GM12878 (cell line): ENCODE measurements at regions not wholly inside any gene's neighbourhood (a gene's known extent, or its start where the extent isn't known, plus 50 kb on each side); places are given as distances from the start of the nearest gene placed in this dataset.

Experiments
- ATAC-seq: fragments of 200-7000 bp; cut with Tn5 transposase; 3 replicates; pipeline ENCODE4 v1.9.1; 2020; ENCODE audit warnings: mild to moderate bottlenecking, moderate library complexity
- BruUV-seq: library from RNA; stranded (reverse); fragments of 400-500 nt; replicated peaks from 2 replicates; lab custom pipeline; 2021; lab: Mats Ljungman, UMichigan
- CTCF ChIA-PET: fragments of 300-600 bp; sonication (Branson Sonifier 250); formaldehyde crosslinking; extraction: SDS; loops from one replicate; lab custom pipeline; 2021; ENCODE audit warnings: inconsistent platforms; lab: Yijun Ruan, JAX
- POLR2A ChIA-PET: fragments of 350-600 bp; formaldehyde crosslinking; extraction: SDS; loops from one replicate; lab custom pipeline; 2021; ENCODE audit warnings: inconsistent platforms; lab: Charles Lee
- RAD21 ChIA-PET: fragments of 300-600 bp; sonication (Branson Sonifier 250); formaldehyde crosslinking; loops from one replicate; lab custom pipeline; 2023; ENCODE audit warnings: antibody characterized with exemption; ENCODE audit not compliant: unreplicated experiment; lab: Charles Lee
- SMC1A ChIA-PET: fragments of 300-600 bp; sonication (Branson Sonifier 250); formaldehyde crosslinking; loops from one replicate; lab custom pipeline; 2023; ENCODE audit not compliant: unreplicated experiment, uncharacterized antibody; lab: Charles Lee
- DNase-seq: peaks from one replicate; pipeline ENCODE4 v3.0.0-alpha.2; 2011; ENCODE audit warnings: low read depth, low spot score
- FAIRE-seq: peaks from 3 replicates; lab custom pipeline; 2011; peaks lifted over from hg19 to GRCh38; lab: Jason Lieb, UNC
- H2AFZ ChIP-seq: 2 replicates; pipeline ENCODE4 v1.6.0; 2011; ENCODE audit warnings: low read depth, low read length, control low read depth; ENCODE audit not compliant: control insufficient read depth
- H3K27ac ChIP-seq: 2 replicates; pipeline ENCODE4 v1.5.1; 2011; ENCODE audit warnings: control low read depth; ENCODE audit not compliant: control insufficient read depth, insufficient read depth
- H3K27me3 ChIP-seq, 2 experiments: replicated peaks in 1 of 2; 2 replicates each; pipeline versions ENCODE4 v1.6.0 to v1.6.1; 2011; ENCODE audit warnings: low read length in 1 of 2; ENCODE audit not compliant: control insufficient read depth in 2 of 2, insufficient read depth in 2 of 2
- H3K36me3 ChIP-seq, 2 experiments: 2 replicates each; pipeline ENCODE4 v1.5.1; 2011; ENCODE audit warnings: low read length in 1 of 2; ENCODE audit not compliant: control insufficient read depth in 2 of 2, insufficient read depth in 2 of 2
- H3K4me1 ChIP-seq: 2 replicates; pipeline ENCODE4 v1.6.1; 2011; ENCODE audit warnings: mild to moderate bottlenecking, low read length, moderate library complexity, mixed read lengths; ENCODE audit not compliant: control insufficient read depth, insufficient read depth
- H3K4me2 ChIP-seq: 2 replicates; pipeline ENCODE4 v1.6.0; 2011; ENCODE audit warnings: control low read depth; ENCODE audit not compliant: control insufficient read depth, insufficient read depth
- H3K4me3 ChIP-seq: fragments of 200-600 bp; sonication (generic); 2 replicates; pipeline ENCODE4 v1.5.1; 2016
- H3K79me2 ChIP-seq: 2 replicates; pipeline ENCODE4 v1.6.0; 2011; ENCODE audit warnings: low read length; ENCODE audit not compliant: control insufficient read depth, insufficient read depth
- H3K9ac ChIP-seq: 2 replicates; pipeline ENCODE4 v1.8.0; 2011; ENCODE audit warnings: low read length, control low read depth, mixed read lengths; ENCODE audit not compliant: control insufficient read depth, insufficient read depth
- H3K9me3 ChIP-seq: replicated peaks from 3 replicates; pipeline ENCODE4 v1.5.1; 2011; ENCODE audit warnings: mild to moderate bottlenecking, low read length; ENCODE audit not compliant: control insufficient read depth, insufficient read depth
- H4K20me1 ChIP-seq: 2 replicates; pipeline ENCODE4 v1.6.0; 2011; ENCODE audit not compliant: control insufficient read depth, insufficient read depth
- GABPA ChIP-seq: IDR thresholded peaks from 2 replicates; pipeline ENCODE4 v1.6.1; 2014; ENCODE audit warnings: antibody characterized with exemption, low read depth, mild to moderate bottlenecking, inconsistent platforms
- JUNB ChIP-seq: IDR thresholded peaks from 2 replicates; pipeline ENCODE4 v1.6.1; 2016; ENCODE audit warnings: antibody characterized with exemption, mild to moderate bottlenecking
- MAX ChIP-seq: IDR thresholded peaks from 2 replicates; pipeline ENCODE4 v1.6.1; 2012; ENCODE audit warnings: low read depth, low read length, improper control_type of control experiment
- RCOR1 ChIP-seq: conservative IDR thresholded peaks from 2 replicates; pipeline ENCODE4 v1.6.1; 2012; ENCODE audit warnings: low read depth, low read length, improper control_type of control experiment
- SMAD1 ChIP-seq: fragments of 450-650 bp; IDR thresholded peaks from 2 replicates; pipeline ENCODE4 v1.6.1; 2018; ENCODE audit warnings: mild to moderate bottlenecking, low read depth; ENCODE audit not compliant: partially characterized antibody
- SMARCA5 ChIP-seq: fragments of 450-650 bp; IDR thresholded peaks from 2 replicates; pipeline ENCODE4 v1.6.1; 2017; ENCODE audit warnings: mild to moderate bottlenecking
- TAF1 ChIP-seq: IDR thresholded peaks from 2 replicates; pipeline ENCODE4 v1.6.1; 2011; ENCODE audit warnings: mild to moderate bottlenecking, low read depth, low read length, borderline replicate concordance
- TBL1XR1 ChIP-seq: IDR thresholded peaks from 2 replicates; pipeline ENCODE4 v1.6.1; 2012; ENCODE audit warnings: low read depth, low read length, improper control_type of control experiment
- TCF3 ChIP-seq: IDR thresholded peaks from 2 replicates; pipeline ENCODE4 v1.6.1; 2012; ENCODE audit warnings: low read depth, mild to moderate bottlenecking, low read length, borderline replicate concordance; ENCODE audit not compliant: insufficient read depth
- ZSCAN29 ChIP-seq: fragments of 450-650 bp; IDR thresholded peaks from 2 replicates; pipeline ENCODE4 v1.6.1; 2017; ENCODE audit warnings: mild to moderate bottlenecking, moderate library complexity
- WGBS: methylation state at CpG from one replicate; pipeline ENCODE4 v1.1.6; 2016; ENCODE audit warnings: low lambda C conversion rate; ENCODE audit not compliant: insufficient replicate concordance, insufficient coverage; ENCODE audit errors: missing lambda C conversion rate; 5-methylcytosine and 5-hydroxymethylcytosine counted together
- in situ Hi-C: fragments of 300-500 bp; cut with MboI; formaldehyde crosslinking; loops from 9 replicates; pipeline ENCODE4 v1.14.3; 2018; ENCODE audit warnings: mixed read lengths
- intact Hi-C: fragments of 100-400 bp; cut with micrococcal nuclease; formaldehyde crosslinking; loops from one replicate; pipeline ENCODE4 v1.14.2; 2022; ENCODE audit not compliant: unreplicated experiment
- TF ChIP-seq, protein P1 (sequence below): fragments of 450-650 bp; IDR thresholded peaks from 2 replicates; pipeline ENCODE4 v1.6.1; 2017; ENCODE audit warnings: borderline replicate concordance

- in situ Hi-C loops: no loop called here
- POLR2A ChIA-PET: no interaction called here
- no peak overlapping the region for H2AFZ ChIP-seq
- ATAC-seq: no peak
- no peak overlapping the region for H3K9ac ChIP-seq
- RAD21 ChIA-PET: no interaction called here
- no peaks in the 10 kb centered on the region for H3K4me1 ChIP-seq
- no peak for DNase-seq
- no TSS peak for BruUV-seq
- intact Hi-C loops: no loop called here
- 60% methylated on average over 4 of the region's 4 CpGs for WGBS
- H4K20me1 ChIP-seq: no peaks in the 10 kb centered on the region
- H3K79me2 ChIP-seq: no peaks in the 10 kb centered on the region
- SMC1A ChIA-PET: interaction anchor here (1.0 kb wide), 1 partner anchor 26 kb away, joined by 3 read pairs; no protein-coding TSS in a partner anchor
- no peak overlapping the region for H3K4me3 ChIP-seq
- no peak overlapping the region for H3K27ac ChIP-seq
- H3K9me3 ChIP-seq: no peaks in the 10 kb centered on the region
- FAIRE-seq: no peak
- no peaks in the 10 kb centered on the region for H3K36me3 ChIP-seq
- no peaks in the 10 kb centered on the region for H3K27me3 ChIP-seq
- CTCF ChIA-PET: no interaction called here
- no peak overlapping the region for H3K4me2 ChIP-seq
- TF ChIP-seq TBL1XR1 (no peak), TCF3 (no peak), ZSCAN29 (no peak), TAF1 (no peak), SMARCA5 (no peak), MAX (no peak), SMAD1 (no peak), RCOR1 (no peak), JUNB (no peak), GABPA (no peak)
- TF ChIP-seq, protein P1, sequence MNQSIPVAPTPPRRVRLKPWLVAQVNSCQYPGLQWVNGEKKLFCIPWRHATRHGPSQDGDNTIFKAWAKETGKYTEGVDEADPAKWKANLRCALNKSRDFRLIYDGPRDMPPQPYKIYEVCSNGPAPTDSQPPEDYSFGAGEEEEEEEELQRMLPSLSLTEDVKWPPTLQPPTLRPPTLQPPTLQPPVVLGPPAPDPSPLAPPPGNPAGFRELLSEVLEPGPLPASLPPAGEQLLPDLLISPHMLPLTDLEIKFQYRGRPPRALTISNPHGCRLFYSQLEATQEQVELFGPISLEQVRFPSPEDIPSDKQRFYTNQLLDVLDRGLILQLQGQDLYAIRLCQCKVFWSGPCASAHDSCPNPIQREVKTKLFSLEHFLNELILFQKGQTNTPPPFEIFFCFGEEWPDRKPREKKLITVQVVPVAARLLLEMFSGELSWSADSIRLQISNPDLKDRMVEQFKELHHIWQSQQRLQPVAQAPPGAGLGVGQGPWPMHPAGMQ: no peak
Measured at GRCh38 chr4:13218326-13218958, 265.7 kb downstream of the RAB28 start.
